Tibial nerve (tissue), 4 donors: ENCODE measurements at regions not wholly inside any gene's neighbourhood (a gene's known extent, or its start where the extent isn't known, plus 50 kb on each side); places are given as distances from the start of the nearest gene placed in this dataset.

Experiments used
- EP300 ChIP-seq, 2 donors: sonication (generic); formaldehyde crosslinking; IDR thresholded peaks; one replicate each; pipeline ENCODE4 v1.6.1; 2017; ENCODE audit warnings: antibody characterized with exemption in 2 of 2, mild to moderate bottlenecking in 1 of 2
- TF ChIP-seq, protein P1 (sequence below), 5 experiments: fragments of 200-600 bp in 3 of 5; fragments of 450-650 bp in 2 of 5; sonication (generic) in 3 of 5; IDR thresholded peaks; one replicate each; pipeline ENCODE4 v1.5.1; 2016 to 2019; ENCODE audit warnings: antibody characterized with exemption in 5 of 5, mild to moderate bottlenecking in 3 of 5, moderate library complexity in 2 of 5

DNA sequence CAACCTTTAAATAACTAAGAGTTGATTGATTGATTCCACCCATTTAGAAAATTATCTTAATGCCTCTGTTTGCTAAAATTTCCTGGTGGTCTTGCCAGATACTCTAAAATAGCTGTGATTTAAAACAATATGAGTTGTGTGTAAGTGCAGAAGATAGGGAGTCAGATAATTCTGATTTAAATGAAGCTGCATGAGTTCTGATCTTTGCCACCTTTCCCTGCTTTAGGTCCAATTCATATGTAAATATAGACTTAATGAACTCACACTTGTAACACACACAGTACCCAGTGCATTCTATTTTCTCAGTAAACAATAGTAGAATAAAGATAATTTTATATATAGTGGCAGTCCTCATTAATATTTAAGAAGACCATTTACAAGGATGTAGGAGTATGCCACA is 981.8 kb downstream of the SLITRK1 start:
- TF ChIP-seq, protein P1, sequence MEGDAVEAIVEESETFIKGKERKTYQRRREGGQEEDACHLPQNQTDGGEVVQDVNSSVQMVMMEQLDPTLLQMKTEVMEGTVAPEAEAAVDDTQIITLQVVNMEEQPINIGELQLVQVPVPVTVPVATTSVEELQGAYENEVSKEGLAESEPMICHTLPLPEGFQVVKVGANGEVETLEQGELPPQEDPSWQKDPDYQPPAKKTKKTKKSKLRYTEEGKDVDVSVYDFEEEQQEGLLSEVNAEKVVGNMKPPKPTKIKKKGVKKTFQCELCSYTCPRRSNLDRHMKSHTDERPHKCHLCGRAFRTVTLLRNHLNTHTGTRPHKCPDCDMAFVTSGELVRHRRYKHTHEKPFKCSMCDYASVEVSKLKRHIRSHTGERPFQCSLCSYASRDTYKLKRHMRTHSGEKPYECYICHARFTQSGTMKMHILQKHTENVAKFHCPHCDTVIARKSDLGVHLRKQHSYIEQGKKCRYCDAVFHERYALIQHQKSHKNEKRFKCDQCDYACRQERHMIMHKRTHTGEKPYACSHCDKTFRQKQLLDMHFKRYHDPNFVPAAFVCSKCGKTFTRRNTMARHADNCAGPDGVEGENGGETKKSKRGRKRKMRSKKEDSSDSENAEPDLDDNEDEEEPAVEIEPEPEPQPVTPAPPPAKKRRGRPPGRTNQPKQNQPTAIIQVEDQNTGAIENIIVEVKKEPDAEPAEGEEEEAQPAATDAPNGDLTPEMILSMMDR (IDR thresholded peaks at IDR 0.05) = no peak
- no peak for TF ChIP-seq EP300 (IDR thresholded peaks at IDR 0.05)
